ENCODE measurements at regions not wholly inside any gene's neighbourhood (a gene's known extent, or its start where the extent isn't known, plus 50 kb on each side); places are given as distances from the start of the nearest gene placed in this dataset.

DNA sequence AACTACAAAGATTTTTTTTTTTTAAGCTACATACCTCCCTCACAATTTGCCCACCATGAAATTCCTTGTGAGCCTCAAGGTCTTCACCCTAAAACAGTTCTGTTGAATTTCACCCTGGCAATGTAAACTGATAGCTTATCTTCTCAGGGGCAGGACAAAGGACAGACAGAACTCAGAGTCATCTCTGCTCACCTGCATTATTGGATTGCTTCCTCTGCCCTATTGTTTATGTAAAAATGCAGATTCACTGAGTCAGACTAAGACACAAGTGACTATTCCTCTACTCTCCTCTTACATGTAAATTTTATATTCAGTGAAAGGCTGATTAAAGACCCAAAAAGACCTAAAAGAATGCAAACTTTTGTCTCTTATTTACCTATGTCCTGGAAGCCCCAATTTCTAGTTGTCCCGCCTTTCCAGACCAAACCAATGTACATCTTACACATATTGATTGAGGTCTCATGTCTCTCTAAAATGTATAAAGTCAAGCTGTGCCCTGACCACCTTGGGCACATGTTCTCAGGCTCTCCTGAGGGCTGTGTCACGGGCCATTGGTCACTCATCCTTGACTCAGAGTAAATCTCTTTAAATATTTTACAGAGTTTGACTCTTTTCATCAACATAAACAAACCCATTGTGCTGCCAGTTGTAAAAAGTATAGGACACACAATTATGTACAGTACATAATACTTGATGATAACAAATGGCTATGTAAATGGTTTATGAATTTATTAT is 440.2 kb downstream of the HTR7 start:
- Mint-ChIP-seq H3K27me3 (ENCODE audit: low read depth) (no peaks in the 10 kb centered on the region), H3K4me3 (no peak overlapping the region), H3K4me1 (peaks cover 21% of the 10 kb centered on the region), H3K36me3 (no peaks in the 10 kb centered on the region; the same call in 1 of the 2 replicates), H3K27ac (peak overlapping the region; percentile 10), H3K9me3 (peaks cover 6% of the 10 kb centered on the region)
- ChIA-PET POLR2A (no interaction called here), CTCF (no interaction called here)
- no peak for DNase-seq (ENCODE audit: low spot score)
- ATAC-seq: no peak
- no peak for TF ChIP-seq JAZF1 (CRISPR knock-in tag; IDR thresholded peaks at IDR 0.05)
- no peak for TF ChIP-seq SMAD3 (CRISPR knock-in tag; IDR thresholded peaks at IDR 0.05; ENCODE audit: borderline replicate concordance)
- TF ChIP-seq, protein P1, sequence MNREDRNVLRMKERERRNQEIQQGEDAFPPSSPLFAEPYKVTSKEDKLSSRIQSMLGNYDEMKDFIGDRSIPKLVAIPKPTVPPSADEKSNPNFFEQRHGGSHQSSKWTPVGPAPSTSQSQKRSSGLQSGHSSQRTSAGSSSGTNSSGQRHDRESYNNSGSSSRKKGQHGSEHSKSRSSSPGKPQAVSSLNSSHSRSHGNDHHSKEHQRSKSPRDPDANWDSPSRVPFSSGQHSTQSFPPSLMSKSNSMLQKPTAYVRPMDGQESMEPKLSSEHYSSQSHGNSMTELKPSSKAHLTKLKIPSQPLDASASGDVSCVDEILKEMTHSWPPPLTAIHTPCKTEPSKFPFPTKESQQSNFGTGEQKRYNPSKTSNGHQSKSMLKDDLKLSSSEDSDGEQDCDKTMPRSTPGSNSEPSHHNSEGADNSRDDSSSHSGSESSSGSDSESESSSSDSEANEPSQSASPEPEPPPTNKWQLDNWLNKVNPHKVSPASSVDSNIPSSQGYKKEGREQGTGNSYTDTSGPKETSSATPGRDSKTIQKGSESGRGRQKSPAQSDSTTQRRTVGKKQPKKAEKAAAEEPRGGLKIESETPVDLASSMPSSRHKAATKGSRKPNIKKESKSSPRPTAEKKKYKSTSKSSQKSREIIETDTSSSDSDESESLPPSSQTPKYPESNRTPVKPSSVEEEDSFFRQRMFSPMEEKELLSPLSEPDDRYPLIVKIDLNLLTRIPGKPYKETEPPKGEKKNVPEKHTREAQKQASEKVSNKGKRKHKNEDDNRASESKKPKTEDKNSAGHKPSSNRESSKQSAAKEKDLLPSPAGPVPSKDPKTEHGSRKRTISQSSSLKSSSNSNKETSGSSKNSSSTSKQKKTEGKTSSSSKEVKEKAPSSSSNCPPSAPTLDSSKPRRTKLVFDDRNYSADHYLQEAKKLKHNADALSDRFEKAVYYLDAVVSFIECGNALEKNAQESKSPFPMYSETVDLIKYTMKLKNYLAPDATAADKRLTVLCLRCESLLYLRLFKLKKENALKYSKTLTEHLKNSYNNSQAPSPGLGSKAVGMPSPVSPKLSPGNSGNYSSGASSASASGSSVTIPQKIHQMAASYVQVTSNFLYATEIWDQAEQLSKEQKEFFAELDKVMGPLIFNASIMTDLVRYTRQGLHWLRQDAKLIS (CRISPR knock-in tag; IDR thresholded peaks at IDR 0.05; ENCODE audit: borderline replicate concordance): no peak
- no peak for TF ChIP-seq ZNF232 (CRISPR knock-in tag; IDR thresholded peaks at IDR 0.05)
- TF ChIP-seq MYBL2 (CRISPR knock-in tag; IDR thresholded peaks at IDR 0.05): no peak
- no peak for TF ChIP-seq TCF7 (CRISPR knock-in tag; IDR thresholded peaks at IDR 0.05; ENCODE audit: low read depth)
- no peak for TF ChIP-seq GABPB1 (CRISPR knock-in tag; IDR thresholded peaks at IDR 0.05)
- TF ChIP-seq OVOL2 (CRISPR knock-in tag; IDR thresholded peaks at IDR 0.05; ENCODE audit: borderline replicate concordance): no peak
- no peak for TF ChIP-seq RORB (CRISPR knock-in tag; IDR thresholded peaks at IDR 0.05)
- TF ChIP-seq, protein P2, sequence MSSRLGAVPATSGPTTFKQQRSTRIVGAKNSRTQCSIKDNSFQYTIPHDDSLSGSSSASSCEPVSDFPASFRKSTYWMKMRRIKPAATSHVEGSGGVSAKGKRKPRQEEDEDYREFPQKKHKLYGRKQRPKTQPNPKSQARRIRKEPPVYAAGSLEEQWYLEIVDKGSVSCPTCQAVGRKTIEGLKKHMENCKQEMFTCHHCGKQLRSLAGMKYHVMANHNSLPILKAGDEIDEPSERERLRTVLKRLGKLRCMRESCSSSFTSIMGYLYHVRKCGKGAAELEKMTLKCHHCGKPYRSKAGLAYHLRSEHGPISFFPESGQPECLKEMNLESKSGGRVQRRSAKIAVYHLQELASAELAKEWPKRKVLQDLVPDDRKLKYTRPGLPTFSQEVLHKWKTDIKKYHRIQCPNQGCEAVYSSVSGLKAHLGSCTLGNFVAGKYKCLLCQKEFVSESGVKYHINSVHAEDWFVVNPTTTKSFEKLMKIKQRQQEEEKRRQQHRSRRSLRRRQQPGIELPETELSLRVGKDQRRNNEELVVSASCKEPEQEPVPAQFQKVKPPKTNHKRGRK (CRISPR knock-in tag; IDR thresholded peaks at IDR 0.05; ENCODE audit: borderline replicate concordance): no peak
- no peak for TF ChIP-seq NR1H2 (CRISPR knock-in tag; IDR thresholded peaks at IDR 0.05)
- TF ChIP-seq ATF1 (CRISPR knock-in tag; IDR thresholded peaks at IDR 0.05): no peak
- TF ChIP-seq, protein P3, sequence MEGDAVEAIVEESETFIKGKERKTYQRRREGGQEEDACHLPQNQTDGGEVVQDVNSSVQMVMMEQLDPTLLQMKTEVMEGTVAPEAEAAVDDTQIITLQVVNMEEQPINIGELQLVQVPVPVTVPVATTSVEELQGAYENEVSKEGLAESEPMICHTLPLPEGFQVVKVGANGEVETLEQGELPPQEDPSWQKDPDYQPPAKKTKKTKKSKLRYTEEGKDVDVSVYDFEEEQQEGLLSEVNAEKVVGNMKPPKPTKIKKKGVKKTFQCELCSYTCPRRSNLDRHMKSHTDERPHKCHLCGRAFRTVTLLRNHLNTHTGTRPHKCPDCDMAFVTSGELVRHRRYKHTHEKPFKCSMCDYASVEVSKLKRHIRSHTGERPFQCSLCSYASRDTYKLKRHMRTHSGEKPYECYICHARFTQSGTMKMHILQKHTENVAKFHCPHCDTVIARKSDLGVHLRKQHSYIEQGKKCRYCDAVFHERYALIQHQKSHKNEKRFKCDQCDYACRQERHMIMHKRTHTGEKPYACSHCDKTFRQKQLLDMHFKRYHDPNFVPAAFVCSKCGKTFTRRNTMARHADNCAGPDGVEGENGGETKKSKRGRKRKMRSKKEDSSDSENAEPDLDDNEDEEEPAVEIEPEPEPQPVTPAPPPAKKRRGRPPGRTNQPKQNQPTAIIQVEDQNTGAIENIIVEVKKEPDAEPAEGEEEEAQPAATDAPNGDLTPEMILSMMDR (IDR thresholded peaks at IDR 0.05): no peak
- TF ChIP-seq FOXJ3 (CRISPR knock-in tag; IDR thresholded peaks at IDR 0.05; ENCODE audit: borderline replicate concordance): no peak
- TF ChIP-seq, protein P4, sequence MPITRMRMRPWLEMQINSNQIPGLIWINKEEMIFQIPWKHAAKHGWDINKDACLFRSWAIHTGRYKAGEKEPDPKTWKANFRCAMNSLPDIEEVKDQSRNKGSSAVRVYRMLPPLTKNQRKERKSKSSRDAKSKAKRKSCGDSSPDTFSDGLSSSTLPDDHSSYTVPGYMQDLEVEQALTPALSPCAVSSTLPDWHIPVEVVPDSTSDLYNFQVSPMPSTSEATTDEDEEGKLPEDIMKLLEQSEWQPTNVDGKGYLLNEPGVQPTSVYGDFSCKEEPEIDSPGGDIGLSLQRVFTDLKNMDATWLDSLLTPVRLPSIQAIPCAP (CRISPR knock-in tag; IDR thresholded peaks at IDR 0.05): no peak
- TF ChIP-seq ZBTB21 (CRISPR knock-in tag; IDR thresholded peaks at IDR 0.05; ENCODE audit: borderline replicate concordance): no peak
- TF ChIP-seq, protein P5, sequence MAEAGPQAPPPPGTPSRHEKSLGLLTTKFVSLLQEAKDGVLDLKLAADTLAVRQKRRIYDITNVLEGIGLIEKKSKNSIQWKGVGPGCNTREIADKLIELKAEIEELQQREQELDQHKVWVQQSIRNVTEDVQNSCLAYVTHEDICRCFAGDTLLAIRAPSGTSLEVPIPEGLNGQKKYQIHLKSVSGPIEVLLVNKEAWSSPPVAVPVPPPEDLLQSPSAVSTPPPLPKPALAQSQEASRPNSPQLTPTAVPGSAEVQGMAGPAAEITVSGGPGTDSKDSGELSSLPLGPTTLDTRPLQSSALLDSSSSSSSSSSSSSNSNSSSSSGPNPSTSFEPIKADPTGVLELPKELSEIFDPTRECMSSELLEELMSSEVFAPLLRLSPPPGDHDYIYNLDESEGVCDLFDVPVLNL (CRISPR knock-in tag; IDR thresholded peaks at IDR 0.05; ENCODE audit: borderline replicate concordance, low read depth): no peak

All from WTC11 (cell line).